GM13976 (cell line): ENCODE measurements at regions not wholly inside any gene's neighbourhood (a gene's known extent, or its start where the extent isn't known, plus 50 kb on each side); places are given as distances from the start of the nearest gene placed in this dataset.

Experiments
- DNase-seq: peaks from one replicate; pipeline ENCODE4 v3.0.0; 2012; ENCODE audit warnings: low spot score
- in situ Hi-C: fragments of 300-500 bp; cut with MboI; formaldehyde crosslinking; loops from one replicate; pipeline ENCODE4 v1.12.0; 2022; ENCODE audit warnings: low sequenced_read_pairs, mixed read lengths, inconsistent platforms; ENCODE audit not compliant: unreplicated experiment
- TF ChIP-seq, protein P1 (sequence below): IDR thresholded peaks from 2 replicates; pipeline ENCODE4 v1.5.1; 2012; ENCODE audit warnings: borderline replicate concordance, mild to moderate bottlenecking; ENCODE audit not compliant: insufficient read depth; ENCODE audit errors: extremely low read depth, missing control alignments, control extremely low read depth

DNA sequence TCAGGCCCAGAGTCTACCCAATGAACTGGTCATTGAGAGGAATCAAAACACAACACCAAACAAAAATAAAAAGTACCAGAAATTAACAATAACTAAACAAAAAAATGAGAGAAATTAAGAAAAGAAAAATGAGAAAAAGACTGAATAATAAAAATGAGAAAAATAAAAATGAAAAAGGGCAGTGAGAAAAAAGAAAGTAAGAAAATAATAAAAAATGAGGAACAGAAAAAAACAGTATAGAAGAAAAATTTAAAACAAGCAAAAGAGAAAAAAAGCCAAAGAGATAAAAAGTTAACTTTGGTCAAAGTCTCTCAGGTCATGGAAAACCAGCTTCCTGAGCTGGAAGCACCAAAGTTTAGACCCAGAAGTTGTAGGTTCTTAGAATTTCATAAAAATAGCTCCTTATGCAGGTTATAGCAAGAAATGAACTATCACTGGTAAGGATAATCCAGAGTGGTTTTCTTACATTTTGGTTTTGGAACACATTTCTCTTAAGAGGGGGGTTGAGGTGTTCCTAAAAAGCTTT, 51.0 kb upstream of the WDR17 start:
- TF ChIP-seq, protein P1, sequence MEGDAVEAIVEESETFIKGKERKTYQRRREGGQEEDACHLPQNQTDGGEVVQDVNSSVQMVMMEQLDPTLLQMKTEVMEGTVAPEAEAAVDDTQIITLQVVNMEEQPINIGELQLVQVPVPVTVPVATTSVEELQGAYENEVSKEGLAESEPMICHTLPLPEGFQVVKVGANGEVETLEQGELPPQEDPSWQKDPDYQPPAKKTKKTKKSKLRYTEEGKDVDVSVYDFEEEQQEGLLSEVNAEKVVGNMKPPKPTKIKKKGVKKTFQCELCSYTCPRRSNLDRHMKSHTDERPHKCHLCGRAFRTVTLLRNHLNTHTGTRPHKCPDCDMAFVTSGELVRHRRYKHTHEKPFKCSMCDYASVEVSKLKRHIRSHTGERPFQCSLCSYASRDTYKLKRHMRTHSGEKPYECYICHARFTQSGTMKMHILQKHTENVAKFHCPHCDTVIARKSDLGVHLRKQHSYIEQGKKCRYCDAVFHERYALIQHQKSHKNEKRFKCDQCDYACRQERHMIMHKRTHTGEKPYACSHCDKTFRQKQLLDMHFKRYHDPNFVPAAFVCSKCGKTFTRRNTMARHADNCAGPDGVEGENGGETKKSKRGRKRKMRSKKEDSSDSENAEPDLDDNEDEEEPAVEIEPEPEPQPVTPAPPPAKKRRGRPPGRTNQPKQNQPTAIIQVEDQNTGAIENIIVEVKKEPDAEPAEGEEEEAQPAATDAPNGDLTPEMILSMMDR = no peak

More for the DNA sequence above, 51.0 kb upstream of the WDR17 start:
- in situ Hi-C loops = no loop called here
- DNase-seq = no peak
